ENCODE measurements at regions not wholly inside any gene's neighbourhood (a gene's known extent, or its start where the extent isn't known, plus 50 kb on each side); places are given as distances from the start of the nearest gene placed in this dataset.
"Not testable (repeated sequence)": the region's sequence is repeated elsewhere in the genome, so short reads cannot be mapped to it uniquely, and the experiment has no call there.

DNA sequence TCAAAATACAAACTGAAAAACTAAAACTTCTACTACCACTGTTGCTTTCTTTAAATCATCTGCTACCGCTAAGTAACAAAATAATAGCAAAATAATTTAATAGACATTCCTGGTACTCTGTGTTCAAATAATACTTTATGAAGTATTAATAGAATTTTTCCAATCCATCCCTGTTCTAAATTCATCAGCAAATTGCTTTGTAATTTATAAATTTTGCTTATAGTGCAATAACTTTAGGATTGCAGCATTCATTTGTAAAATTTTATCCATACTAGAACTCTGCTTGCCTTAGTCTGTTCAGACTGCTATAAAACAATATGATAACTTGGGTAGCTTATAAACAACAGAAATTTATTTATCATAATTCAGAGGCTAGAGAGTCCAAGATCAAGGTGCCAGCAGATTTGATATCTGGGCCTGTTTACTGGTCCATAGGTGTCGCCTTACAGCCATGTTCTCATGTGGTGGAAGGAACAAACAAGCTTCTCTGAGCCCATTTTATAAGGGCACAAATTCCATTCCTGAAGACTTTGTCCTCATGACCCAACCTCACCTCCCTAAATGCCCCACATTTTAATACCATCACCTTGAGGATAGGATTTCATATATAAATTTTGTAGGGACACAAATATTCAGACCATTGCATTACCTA lies 415.1 kb upstream of the MAP2 start:
- 95 to 96% methylated on average over 2 of the region's 2 CpGs for WGBS, 2 donors
- intact Hi-C loops (cut with DNase I): no loop called here
- Histone ChIP-seq H3K4me1 (no peaks in the 10 kb centered on the region), H3K9me3 (no peaks in the 10 kb centered on the region), H3K27ac (no peak overlapping the region), H3K27me3 (no peaks in the 10 kb centered on the region), H3K36me3 (no peaks in the 10 kb centered on the region), H3K4me3 (replicated peaks in 1 of 3) (no peak overlapping the region)
- TF ChIP-seq POLR2A (IDR thresholded peaks at IDR 0.05): no peak
- TF ChIP-seq, protein P1, sequence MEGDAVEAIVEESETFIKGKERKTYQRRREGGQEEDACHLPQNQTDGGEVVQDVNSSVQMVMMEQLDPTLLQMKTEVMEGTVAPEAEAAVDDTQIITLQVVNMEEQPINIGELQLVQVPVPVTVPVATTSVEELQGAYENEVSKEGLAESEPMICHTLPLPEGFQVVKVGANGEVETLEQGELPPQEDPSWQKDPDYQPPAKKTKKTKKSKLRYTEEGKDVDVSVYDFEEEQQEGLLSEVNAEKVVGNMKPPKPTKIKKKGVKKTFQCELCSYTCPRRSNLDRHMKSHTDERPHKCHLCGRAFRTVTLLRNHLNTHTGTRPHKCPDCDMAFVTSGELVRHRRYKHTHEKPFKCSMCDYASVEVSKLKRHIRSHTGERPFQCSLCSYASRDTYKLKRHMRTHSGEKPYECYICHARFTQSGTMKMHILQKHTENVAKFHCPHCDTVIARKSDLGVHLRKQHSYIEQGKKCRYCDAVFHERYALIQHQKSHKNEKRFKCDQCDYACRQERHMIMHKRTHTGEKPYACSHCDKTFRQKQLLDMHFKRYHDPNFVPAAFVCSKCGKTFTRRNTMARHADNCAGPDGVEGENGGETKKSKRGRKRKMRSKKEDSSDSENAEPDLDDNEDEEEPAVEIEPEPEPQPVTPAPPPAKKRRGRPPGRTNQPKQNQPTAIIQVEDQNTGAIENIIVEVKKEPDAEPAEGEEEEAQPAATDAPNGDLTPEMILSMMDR (IDR thresholded peaks at IDR 0.05): no peak
- DNase-seq: no peak

DNA sequence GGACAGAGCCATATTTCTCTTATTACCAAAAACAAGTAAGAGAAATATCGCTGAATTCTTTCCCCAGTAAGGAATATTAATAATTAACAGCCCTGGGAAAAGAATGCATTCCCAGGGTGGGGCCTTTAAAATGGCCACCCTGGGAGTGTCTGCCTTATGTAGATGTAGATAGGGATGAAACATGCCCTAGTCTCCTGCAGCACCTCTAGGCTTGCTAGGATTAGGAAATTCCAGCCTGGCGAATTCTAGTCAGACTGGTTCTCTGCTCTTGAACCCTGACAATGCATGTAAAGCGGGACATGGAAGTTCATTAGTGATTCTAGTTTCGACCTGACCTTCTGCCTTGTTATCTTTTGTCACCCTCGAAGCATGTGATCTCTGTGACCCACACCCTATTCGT lies 405.2 kb upstream of the MAP2 start:
- DNase-seq; H3K4me1 ChIP-seq; H3K4me3 ChIP-seq (replicated peaks in 1 of 3); H3K9me3 ChIP-seq; H3K36me3 ChIP-seq; H3K27ac ChIP-seq; intact Hi-C loops (cut with DNase I); H3K27me3 ChIP-seq: not testable (repeated sequence)
- WGBS, 2 donors: 72 to 73% methylated on average over 6 of the region's 6 CpGs

DNA sequence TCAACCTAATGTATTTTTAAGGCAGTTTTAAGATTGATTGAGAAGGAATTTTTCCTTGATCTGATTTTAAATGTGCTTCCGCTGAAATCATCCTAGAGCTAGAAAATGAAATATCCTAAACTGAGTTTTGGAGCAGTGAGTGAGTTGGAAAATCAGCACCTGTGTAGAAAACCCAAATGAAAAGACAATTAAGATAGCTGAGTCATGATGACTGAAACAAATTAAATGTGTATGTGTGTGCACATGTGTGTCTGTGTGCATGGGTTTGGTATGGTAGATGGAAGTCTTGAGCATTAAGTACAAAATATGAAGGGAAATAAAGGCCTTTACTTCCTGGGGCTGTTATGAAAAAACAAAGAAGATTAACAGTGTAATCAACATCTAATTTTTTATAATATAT lies 394.6 kb upstream of the MAP2 start:
- Histone ChIP-seq H3K4me1 (no peaks in the 10 kb centered on the region), H3K27ac (no peak overlapping the region), H3K27me3 (no peaks in the 10 kb centered on the region), H3K4me3 (replicated peaks in 1 of 3) (no peak overlapping the region), H3K9me3 (no peaks in the 10 kb centered on the region), H3K36me3 (no peaks in the 10 kb centered on the region)
- TF ChIP-seq POLR2A (IDR thresholded peaks at IDR 0.05): no peak
- TF ChIP-seq, protein P1 (IDR thresholded peaks at IDR 0.05): no peak
- no peak for DNase-seq
- intact Hi-C loops (cut with DNase I): no loop called here
- 96% methylated on average over 1 of the region's 1 CpG for WGBS, 2 donors

DNA sequence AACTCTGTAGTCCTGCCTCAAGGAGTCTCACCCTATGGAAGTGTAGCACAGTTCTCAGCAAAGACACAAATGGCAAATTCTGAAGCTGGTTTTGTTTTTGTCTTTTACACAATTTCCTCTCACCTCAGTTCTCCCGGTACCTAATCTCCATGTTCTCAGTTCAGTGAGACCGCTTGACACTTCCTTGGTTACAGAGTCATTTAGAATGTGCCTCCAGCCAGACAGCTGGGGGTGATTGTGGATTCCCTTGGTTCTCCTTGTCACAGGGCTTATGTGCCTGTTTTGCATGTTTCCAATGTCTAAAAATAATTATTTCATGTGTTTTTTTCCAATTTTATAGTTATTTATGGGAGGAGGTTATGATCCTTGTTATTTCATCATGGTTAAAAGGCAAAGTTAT lies 379.5 kb upstream of the MAP2 start:
- intact Hi-C loops (cut with DNase I): no loop called here

DNA sequence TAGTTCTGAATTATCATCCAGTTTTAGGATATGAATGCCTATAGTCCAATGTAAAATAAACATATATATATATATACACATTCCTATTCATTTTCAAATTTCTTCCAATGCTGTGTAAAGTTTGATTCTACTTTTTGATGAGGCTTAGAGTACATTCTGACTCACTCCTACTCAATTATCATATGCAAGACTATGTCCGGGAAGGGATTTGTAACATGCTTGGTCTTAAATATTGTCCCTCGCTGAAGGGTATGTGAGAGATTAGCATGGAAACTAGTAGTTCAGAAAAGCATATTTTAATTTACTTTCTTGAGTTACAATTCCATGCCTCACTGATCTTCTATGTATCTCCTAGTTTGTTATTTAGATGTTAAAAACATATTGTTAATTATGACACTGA lies 377.7 kb upstream of the MAP2 start:
- no peaks in the 10 kb centered on the region for H3K36me3 ChIP-seq
- no peak for DNase-seq
- no peak overlapping the region for H3K4me3 ChIP-seq (replicated peaks in 1 of 3)
- no peak overlapping the region for H3K27ac ChIP-seq
- no peak for TF ChIP-seq POLR2A (IDR thresholded peaks at IDR 0.05)
- TF ChIP-seq, protein P1 (IDR thresholded peaks at IDR 0.05): no peak
- intact Hi-C loops (cut with DNase I): no loop called here
- no peaks in the 10 kb centered on the region for H3K27me3 ChIP-seq
- H3K4me1 ChIP-seq: no peaks in the 10 kb centered on the region
- H3K9me3 ChIP-seq: no peaks in the 10 kb centered on the region
- WGBS, 2 donors: 93 to 97% methylated on average over 2 of the region's 2 CpGs

More for the DNA sequence above, 379.5 kb upstream of the MAP2 start:
- no peak for TF ChIP-seq POLR2A (IDR thresholded peaks at IDR 0.05)
- TF ChIP-seq, protein P1 (IDR thresholded peaks at IDR 0.05): no peak
- Histone ChIP-seq H3K4me1 (no peaks in the 10 kb centered on the region), H3K27ac (no peak overlapping the region), H3K27me3 (no peaks in the 10 kb centered on the region), H3K36me3 (no peaks in the 10 kb centered on the region), H3K4me3 (replicated peaks in 1 of 3) (no peak overlapping the region), H3K9me3 (no peaks in the 10 kb centered on the region)
- 71 to 84% methylated on average over 2 of the region's 2 CpGs for WGBS, 2 donors
- DNase-seq: no peak

DNA sequence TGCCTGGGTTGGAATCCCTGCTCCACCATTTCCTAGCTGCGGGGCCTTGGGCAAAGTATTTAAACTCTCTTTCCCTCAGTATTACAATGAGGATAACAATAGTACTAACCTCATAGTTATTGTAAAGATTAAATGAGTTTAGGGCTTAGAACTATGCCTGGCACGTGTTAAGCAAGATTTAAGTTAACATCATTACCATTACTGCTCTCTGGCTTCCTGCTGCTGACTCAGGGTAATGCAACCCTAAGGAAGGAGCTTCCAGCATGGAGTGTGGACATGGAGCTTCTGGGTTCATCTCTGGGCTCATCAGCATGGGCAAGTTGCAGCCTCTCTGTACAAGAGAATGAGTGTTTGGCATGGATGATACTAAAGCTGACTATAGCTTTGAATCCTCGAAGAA lies 374.2 kb upstream of the MAP2 start:
- WGBS, 2 donors: 66 to 67% methylated on average over 3 of the region's 3 CpGs
- H3K27me3 ChIP-seq: no peaks in the 10 kb centered on the region

More for the DNA sequence above, 374.2 kb upstream of the MAP2 start:
- H3K27ac ChIP-seq: no peak overlapping the region
- no peak for DNase-seq
- no peaks in the 10 kb centered on the region for H3K36me3 ChIP-seq
- H3K9me3 ChIP-seq: no peaks in the 10 kb centered on the region
- no peak overlapping the region for H3K4me3 ChIP-seq (replicated peaks in 1 of 3)
- intact Hi-C loops (cut with DNase I): no loop called here
- no peaks in the 10 kb centered on the region for H3K4me1 ChIP-seq
- TF ChIP-seq, protein P1 (IDR thresholded peaks at IDR 0.05): no peak
- TF ChIP-seq POLR2A (IDR thresholded peaks at IDR 0.05): no peak
